Activated naive CD4-positive, alpha-beta T cell (primary cell): ENCODE measurements at regions not wholly inside any gene's neighbourhood (a gene's known extent, or its start where the extent isn't known, plus 50 kb on each side); places are given as distances from the start of the nearest gene placed in this dataset.
"Not testable (repeated sequence)": the region's sequence is repeated elsewhere in the genome, so short reads cannot be mapped to it uniquely, and the experiment has no call there.

ENCODE experiments used
- DNase-seq, 4 experiments: peaks; one replicate each; lab custom pipeline; 2025; lab: John Stamatoyannopoulos, UW

DNA sequence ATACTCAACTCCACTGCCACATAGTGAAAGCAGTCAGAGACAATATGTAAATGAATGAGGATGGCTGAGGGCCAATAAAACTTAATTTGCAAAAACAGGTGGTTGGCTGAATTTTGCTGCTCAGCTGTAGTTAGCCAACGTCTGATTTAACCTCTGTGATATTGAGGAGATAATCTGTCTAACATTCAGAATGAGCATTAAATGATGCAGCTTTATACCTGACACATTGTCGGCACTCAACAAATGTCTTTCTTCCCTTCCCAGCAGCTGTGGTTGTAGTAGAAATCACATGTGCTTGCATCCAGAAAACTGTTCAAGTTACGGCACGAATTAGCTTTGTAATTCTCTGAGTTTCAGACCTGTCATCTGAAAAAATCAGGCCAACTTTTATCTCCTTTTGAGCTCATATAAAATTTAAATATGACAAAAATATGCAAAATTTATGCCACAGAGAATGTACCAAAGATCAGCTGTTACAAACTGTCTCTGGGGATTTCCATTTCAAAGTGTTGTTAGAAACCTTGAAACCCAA lies 1239.7 kb downstream of the GATA3 start:
- DNase-seq, result no peak

GRCh38 chr10:9294865-9295264 lies 1240.4 kb downstream of the GATA3 start:
- no peak for DNase-seq

GRCh38 chr10:9296190-9296589 lies 1241.7 kb downstream of the GATA3 start:
- DNase-seq, result no peak

GRCh38 chr10:9297580-9297979 lies 1243.1 kb downstream of the GATA3 start:
- no peak for DNase-seq

GRCh38 chr10:9299966-9300365 lies 1245.5 kb downstream of the GATA3 start:
- no peak for DNase-seq

GRCh38 chr10:9301148-9301547 lies 1246.7 kb downstream of the GATA3 start:
- no peak for DNase-seq

DNA sequence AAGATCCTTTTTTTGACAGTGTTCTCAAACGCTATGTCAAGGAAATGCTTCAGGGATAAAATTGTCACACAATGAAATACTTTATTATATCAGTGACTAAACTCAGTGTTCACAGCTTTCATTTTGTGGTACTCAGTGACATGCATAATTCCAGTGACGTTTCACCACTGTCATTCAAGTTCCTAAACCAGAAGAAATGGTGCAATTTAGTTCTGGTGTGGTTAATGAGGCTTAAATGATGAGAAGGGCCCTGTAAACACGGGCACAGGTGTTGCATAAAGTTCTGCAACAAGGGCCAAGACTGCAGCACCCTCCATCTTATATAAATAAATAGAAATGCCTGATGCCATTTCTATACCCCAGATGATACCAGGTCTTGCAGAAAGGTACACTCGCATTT lies 1247.1 kb downstream of the GATA3 start:
- DNase-seq, result no peak

GRCh38 chr10:9302140-9302746 lies 1247.8 kb downstream of the GATA3 start:
- DNase-seq, result no peak

DNA sequence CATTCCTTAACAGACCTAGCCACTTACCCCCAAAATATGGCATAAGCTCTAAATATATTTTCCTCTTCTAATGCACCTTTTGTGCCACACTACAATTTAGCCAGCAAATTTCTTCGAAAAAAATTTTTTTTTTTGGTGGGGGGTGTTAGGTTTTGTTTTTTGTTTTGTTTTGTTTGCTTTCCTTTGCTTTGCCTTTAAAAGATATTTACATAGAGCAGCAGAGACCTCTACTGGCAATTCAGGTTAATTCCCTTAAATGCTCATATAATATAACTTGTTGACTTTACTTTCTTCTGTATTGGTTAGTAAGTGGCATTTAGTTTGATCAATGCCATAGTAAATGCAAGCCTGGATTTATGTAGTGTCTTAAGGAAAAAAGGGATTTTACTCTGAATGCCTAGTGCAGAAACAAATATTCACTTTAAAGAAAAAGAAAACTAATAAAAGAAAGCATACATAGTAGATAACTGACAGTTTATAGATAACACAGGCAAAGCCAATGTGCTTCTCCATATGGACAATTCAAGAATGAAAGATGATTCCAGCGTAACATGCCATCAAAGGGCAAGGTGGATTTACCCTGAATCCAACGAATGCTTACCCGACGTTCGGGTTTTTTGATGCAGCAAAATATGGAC lies 1250.6 kb downstream of the GATA3 start:
- DNase-seq, result no peak

GRCh38 chr10:9311702-9312499 lies 1257.4 kb downstream of the GATA3 start:
- no peak for DNase-seq

- no peak for DNase-seq
Observed at GRCh38 chr10:9315292-9315691, 1260.8 kb downstream of the GATA3 start.

DNA sequence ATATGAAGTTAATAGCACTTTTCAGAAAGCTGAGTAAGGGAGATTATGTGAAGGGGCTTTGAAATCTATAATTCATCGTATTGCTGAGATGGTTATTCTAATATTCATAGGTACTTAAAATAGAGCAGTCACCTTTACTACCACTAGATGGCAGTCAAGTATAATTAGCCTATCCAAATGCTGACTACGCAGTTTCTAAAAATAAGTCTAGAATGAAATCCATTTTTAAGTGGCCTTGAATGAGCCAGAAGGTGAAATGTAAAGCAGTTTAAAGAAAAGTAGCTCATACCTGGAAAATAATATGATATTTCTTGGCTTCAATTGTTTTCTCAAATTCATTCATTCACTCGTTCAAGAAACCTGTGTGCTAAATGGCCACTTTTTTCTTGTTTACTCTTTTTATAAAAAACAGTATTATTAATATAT lies 1277.1 kb downstream of the GATA3 start:
- no peak for DNase-seq

- no peak for DNase-seq
Observed at GRCh38 chr10:9334270-9334669, 1279.8 kb downstream of the GATA3 start.

DNA sequence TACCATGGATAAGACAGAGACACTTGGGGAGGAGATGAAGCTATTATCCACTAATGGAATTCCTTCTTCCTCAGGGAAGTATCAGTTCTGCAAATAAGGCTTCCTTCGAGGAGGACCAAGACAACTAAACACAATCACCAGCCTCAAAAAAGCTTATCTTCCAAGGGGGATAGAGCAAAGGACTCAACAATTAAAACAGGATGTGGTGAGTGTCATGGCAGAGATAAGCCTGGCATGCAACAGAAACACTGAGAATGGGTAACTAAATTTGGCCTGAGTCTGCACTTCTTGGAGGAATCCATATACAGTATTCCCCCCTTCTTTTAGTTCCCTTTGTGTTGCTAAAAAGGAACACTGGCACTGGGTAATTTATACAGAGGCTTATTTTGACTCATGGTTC lies 1285.2 kb downstream of the GATA3 start:
- no peak for DNase-seq

DNA sequence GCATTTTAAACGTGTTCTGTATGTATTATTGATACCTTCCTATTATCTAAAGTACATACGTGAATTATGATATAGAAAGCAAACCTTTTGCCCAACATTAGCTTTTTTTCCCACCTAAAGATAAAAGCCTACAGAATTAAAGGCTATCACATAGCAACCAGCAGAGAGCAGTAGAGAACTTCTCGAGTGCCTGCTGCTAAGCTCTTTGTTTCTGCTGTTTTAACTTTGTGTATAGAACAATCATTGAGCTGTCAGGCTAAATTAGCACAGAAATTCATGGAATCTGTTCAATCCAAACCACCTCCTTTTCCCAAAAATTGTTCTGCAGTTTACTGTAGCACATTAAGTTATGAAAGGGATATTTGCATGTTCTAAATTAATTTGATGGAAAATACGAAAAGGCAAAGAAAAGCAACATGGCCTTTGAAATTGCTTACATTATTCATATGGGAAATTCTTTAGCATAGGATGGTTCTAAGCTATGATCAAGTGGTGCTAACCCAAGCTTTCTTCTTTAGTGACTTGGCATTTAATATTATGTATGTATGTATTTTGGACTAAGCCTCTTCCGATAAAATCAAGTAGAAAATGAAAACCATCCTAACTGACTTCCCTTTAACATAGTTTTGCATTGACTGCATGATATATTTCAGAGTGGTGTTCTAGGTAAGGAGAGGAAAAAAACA lies 1288.5 kb downstream of the GATA3 start:
- no peak for DNase-seq

GRCh38 chr10:9347933-9348332 lies 1293.4 kb downstream of the GATA3 start:
- DNase-seq, result not testable (repeated sequence)

DNA sequence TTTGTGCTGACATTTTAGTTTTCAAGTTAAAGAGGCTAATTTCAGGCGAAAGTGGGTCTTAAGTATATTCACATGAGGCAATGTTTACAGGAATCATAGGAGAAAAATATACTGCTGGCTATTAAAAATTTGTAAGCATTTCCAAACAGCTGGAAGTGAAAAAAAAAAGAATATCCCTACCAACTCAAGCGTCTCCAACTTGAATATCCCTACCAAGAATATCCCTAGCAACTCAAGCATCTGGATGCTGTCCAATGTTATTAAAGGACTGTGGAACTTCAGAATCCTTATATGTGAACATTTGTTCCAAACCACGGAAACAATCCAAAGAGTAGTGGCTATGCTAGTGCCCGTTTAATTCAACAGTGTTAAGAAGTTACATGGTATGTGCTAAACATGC lies 1303.0 kb downstream of the GATA3 start:
- no peak for DNase-seq

DNA sequence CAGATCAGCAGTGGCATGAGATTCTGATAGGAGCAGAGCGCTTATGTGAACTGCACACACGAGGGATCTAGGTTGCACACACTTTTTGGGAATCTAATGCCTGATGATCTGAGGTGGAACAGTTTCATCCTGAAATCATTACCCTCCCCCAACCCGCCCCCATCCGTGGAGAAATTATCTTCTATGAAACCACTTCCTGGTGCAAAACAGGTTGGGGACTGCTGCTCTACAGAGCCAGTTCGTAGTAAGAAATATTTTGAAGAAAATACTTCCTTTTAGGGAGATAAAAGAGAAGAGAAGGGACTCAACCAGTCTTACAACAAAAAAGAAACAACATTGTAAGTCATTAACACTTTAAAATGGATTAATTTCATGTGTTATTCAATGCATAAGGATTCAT lies 1308.2 kb downstream of the GATA3 start:
- DNase-seq, result no peak

- no peak for DNase-seq
Observed at GRCh38 chr10:9379183-9379582, 1324.7 kb downstream of the GATA3 start.

DNA sequence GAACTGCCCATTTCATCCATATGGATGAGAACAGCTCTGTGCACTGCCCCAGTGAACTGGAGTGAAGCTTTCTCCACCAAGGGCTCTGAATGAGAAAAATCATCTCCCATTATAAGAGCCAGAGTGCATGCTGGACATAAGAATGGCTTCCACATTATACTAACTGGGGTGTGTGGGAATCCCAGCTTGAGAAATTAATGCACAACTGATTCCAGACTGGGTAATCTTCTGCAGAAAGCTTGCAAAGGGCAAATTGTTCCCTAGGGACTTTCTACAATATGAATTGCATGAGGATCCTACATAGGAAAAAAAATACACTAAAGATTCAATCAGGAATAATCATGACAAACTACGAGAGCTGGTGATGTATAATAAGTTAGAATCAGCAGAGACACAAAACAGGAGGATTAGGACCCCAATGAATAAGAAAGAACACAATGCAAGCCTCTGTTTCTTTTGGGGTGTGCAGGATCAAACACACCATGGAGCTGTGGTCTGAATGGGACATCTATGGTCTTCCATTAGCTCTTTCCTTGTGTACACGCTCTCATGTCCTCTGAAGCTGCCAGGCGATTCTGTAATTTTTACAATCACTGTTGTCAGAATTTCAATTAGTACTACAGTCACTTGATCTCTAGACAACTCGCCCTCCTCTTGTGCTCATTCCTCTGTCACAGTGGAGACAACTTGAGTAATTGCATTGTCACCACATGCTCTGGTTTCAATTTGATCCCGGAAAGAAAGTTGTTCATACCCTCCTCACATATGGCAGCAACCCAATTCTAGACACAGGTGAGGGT lies 1327.4 kb downstream of the GATA3 start:
- no peak for DNase-seq

DNA sequence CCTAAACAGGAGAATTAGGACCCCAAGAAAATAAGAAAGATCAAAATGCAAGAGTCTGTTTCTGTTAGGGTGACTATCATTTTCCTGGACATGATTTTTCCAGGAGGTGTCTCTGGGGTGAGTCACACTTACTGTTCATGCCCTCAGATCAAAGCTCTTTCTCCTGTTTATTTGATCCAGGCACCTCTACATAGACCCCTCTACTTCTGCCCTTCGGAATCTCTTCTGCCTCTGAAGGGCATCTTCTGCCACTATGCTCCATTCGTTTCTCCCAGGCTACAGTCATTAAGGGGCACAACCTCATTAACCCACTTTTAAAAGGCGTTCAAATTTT lies 1328.0 kb downstream of the GATA3 start:
- no peak for DNase-seq

- DNase-seq, result no peak
Observed at GRCh38 chr10:9390516-9390915, 1336.0 kb downstream of the GATA3 start.
